CD4-positive, alpha-beta memory T cell (primary cell): ENCODE measurements at regions not wholly inside any gene's neighbourhood (a gene's known extent, or its start where the extent isn't known, plus 50 kb on each side); places are given as distances from the start of the nearest gene placed in this dataset.
"Not testable (repeated sequence)": the region's sequence is repeated elsewhere in the genome, so short reads cannot be mapped to it uniquely, and the experiment has no call there.

Experiments used
- CTCF ChIA-PET: fragments of 350-600 bp; sonication (Branson Sonifier 250); formaldehyde crosslinking; loops from one replicate; lab custom pipeline; 2021; ENCODE audit warnings: inconsistent platforms; ENCODE audit not compliant: partially characterized antibody; lab: Charles Lee
- POLR2A ChIA-PET: fragments of 350-600 bp; sonication (Branson Sonifier 250); formaldehyde crosslinking; loops from one replicate; lab custom pipeline; 2021; ENCODE audit not compliant: partially characterized antibody; lab: Charles Lee
- DNase-seq, 5 donors: peaks; one replicate each; pipeline versions ENCODE4 v3.0.0 to v3.0.0-alpha.2; 2020 to 2022; ENCODE audit warnings: mixed read lengths in 1 of 5
- H3K27ac ChIP-seq: one replicate; pipeline ENCODE4 v1.7.0; 2013; ENCODE audit warnings: low read depth, low read length
- H3K27me3 ChIP-seq: 2 replicates; pipeline ENCODE4 v1.7.0; 2013; ENCODE audit warnings: mild to moderate bottlenecking, low read length, moderate library complexity; ENCODE audit not compliant: insufficient read depth
- H3K36me3 ChIP-seq: 2 replicates; pipeline ENCODE4 v1.7.0; 2013; ENCODE audit warnings: mild to moderate bottlenecking, low read length, moderate library complexity; ENCODE audit not compliant: insufficient read depth
- H3K4me1 ChIP-seq: 2 replicates; pipeline ENCODE4 v1.7.0; 2013; ENCODE audit warnings: mild to moderate bottlenecking, low read length, moderate library complexity; ENCODE audit not compliant: insufficient read depth
- H3K4me3 ChIP-seq, 2 donors: one replicate each; pipeline ENCODE4 v1.7.0; 2013; ENCODE audit warnings: low read length in 2 of 2, mild to moderate bottlenecking in 1 of 2
- H3K9me3 ChIP-seq, 2 donors: one replicate each; pipeline ENCODE4 v1.7.0; 2013; ENCODE audit warnings: low read length in 2 of 2, control low read depth in 1 of 2; ENCODE audit not compliant: control insufficient read depth in 1 of 2
- H3K27ac Mint-ChIP-seq, 7 donors: one replicate each; pipeline ENCODE4 v1.8.0; 2020 to 2021; ENCODE audit warnings: mixed read lengths in 7 of 7, mild to moderate bottlenecking in 6 of 7, inconsistent platforms in 3 of 7, moderate library complexity in 3 of 7
- H3K27me3 Mint-ChIP-seq, 2 donors: one replicate each; pipeline ENCODE4 v1.8.0; 2020 to 2021; ENCODE audit warnings: mixed read lengths in 2 of 2
- H3K36me3 Mint-ChIP-seq, 2 donors: one replicate each; pipeline ENCODE4 v1.8.0; 2020 to 2021; ENCODE audit warnings: mixed read lengths in 2 of 2, inconsistent platforms in 1 of 2, mild to moderate bottlenecking in 1 of 2
- H3K4me1 Mint-ChIP-seq, 4 donors: one replicate each; pipeline ENCODE4 v1.8.0; 2020 to 2021; ENCODE audit warnings: mixed read lengths in 4 of 4, mild to moderate bottlenecking in 1 of 4
- H3K4me3 Mint-ChIP-seq, 8 donors: one replicate each; pipeline ENCODE4 v1.8.0; 2020 to 2021; ENCODE audit warnings: mixed read lengths in 8 of 8, mild to moderate bottlenecking in 7 of 8, moderate library complexity in 6 of 8, inconsistent platforms in 3 of 8
- H3K9me3 Mint-ChIP-seq, 8 donors: one replicate each; pipeline ENCODE4 v1.8.0; 2020 to 2021; ENCODE audit warnings: mixed read lengths in 8 of 8, mild to moderate bottlenecking in 5 of 8, inconsistent platforms in 3 of 8, moderate library complexity in 1 of 8
- intact Hi-C: fragments of 100-400 bp; cut with micrococcal nuclease; formaldehyde crosslinking; loops from one replicate; pipeline ENCODE4 v1.15.1; 2023

DNA sequence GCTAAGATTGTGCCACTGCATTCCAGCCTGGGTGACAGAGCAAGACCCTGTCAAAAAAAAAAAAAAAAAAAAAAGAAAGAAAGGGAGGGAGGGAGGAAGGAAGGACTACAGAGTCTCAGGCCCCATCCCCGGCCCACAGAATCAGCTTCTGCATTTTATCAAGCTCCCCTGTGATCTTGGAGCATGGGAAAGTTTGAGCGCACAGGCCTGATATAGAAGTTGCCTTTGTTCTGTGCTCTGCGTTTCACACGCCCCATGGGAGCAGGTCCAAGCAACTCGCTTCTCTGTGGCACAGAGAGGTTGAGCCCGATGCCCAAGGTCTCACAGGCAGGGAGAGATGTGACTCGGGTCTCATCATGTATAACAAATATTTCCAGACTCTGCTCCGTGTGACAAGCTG lies 101.8 kb downstream of the PHETA1 start:
- H3K36me3 ChIP-seq: no peaks in the 10 kb centered on the region
- no peaks in the 10 kb centered on the region for H3K4me1 ChIP-seq
- H3K27ac ChIP-seq: no peak overlapping the region
- H3K4me3 Mint-ChIP-seq: no peak overlapping the region
- CTCF ChIA-PET: no interaction called here
- POLR2A ChIA-PET: no interaction called here
- DNase-seq: no peak
- H3K27me3 ChIP-seq: no peaks in the 10 kb centered on the region
- intact Hi-C loops: no loop called here
- H3K4me3 ChIP-seq: no peak overlapping the region
- no peak overlapping the region for H3K27ac Mint-ChIP-seq
- no peaks in the 10 kb centered on the region for H3K9me3 Mint-ChIP-seq
- peaks cover 11 to 15% of the 10 kb centered on the region in 2 donors for H3K27me3 Mint-ChIP-seq
- peaks cover 0 to 2% (median under 1%) of the 10 kb centered on the region in 4 donors for H3K4me1 Mint-ChIP-seq
- H3K9me3 ChIP-seq: no peaks in the 10 kb centered on the region
- H3K36me3 Mint-ChIP-seq: no peaks in the 10 kb centered on the region

- H3K4me1 ChIP-seq: no peaks in the 10 kb centered on the region
- intact Hi-C loops: no loop called here
- H3K27ac Mint-ChIP-seq: peak overlapping the region in 1 of 7 donors; percentile 41
- H3K36me3 ChIP-seq: no peaks in the 10 kb centered on the region
- no peak for DNase-seq
- no peaks in the 10 kb centered on the region for H3K4me1 Mint-ChIP-seq
- peaks cover 8% of the 10 kb centered on the region in 2 donors for H3K27me3 Mint-ChIP-seq
- ChIA-PET CTCF (interaction anchor here (0.9 kb wide), 1 partner anchor 10 kb away, joined by 3 read pairs; no protein-coding TSS in a partner anchor), POLR2A (no interaction called here)
- no peak overlapping the region for H3K4me3 ChIP-seq
- H3K9me3 ChIP-seq: no peaks in the 10 kb centered on the region
- no peaks in the 10 kb centered on the region for H3K9me3 Mint-ChIP-seq
- no peak overlapping the region for H3K4me3 Mint-ChIP-seq
- H3K27ac ChIP-seq: no peak overlapping the region
- H3K27me3 ChIP-seq: no peaks in the 10 kb centered on the region
- no peaks in the 10 kb centered on the region for H3K36me3 Mint-ChIP-seq
Measured at GRCh38 chr12:111261911-111262676, 106.8 kb downstream of the PHETA1 start.

- H3K9me3 Mint-ChIP-seq: no peaks in the 10 kb centered on the region
Measured at GRCh38 chr12:111260732-111261131, 108.2 kb downstream of the PHETA1 start.

DNA sequence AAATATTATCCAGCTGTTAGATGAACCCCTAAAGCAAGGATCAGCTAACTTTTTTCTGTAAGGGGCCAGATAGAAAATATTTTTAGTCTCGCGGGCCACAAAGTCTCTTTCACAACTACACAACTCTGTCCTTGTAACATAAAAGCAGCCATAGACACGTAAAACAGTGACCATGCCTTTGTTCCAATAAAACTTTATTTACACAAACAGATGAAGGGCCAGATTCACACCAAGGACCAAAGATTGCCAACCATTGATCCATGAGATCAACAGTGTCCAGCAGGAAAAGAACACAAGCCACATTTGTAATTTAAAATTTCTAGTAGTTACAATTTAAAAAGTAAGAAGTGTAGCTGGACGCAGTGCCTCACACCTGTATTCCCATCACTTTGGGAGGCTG lies 109.7 kb downstream of the PHETA1 start:
- Histone ChIP-seq H3K27ac (no peak overlapping the region), H3K9me3 (no peaks in the 10 kb centered on the region), H3K36me3 (no peaks in the 10 kb centered on the region), H3K4me3 (no peak overlapping the region), H3K4me1 (no peaks in the 10 kb centered on the region), H3K27me3 (no peaks in the 10 kb centered on the region)
- Mint-ChIP-seq H3K9me3 (no peaks in the 10 kb centered on the region), H3K4me1 (no peaks in the 10 kb centered on the region), H3K27ac (no peak overlapping the region), H3K36me3 (no peaks in the 10 kb centered on the region), H3K27me3 (peaks cover 7 to 9% of the 10 kb centered on the region in 2 donors), H3K4me3 (no peak overlapping the region)
- no peak for DNase-seq
- ChIA-PET CTCF (interaction anchor here (1.2 kb wide), 1 partner anchor 39 kb away, joined by 3 read pairs; no protein-coding TSS in a partner anchor), POLR2A (no interaction called here)
- intact Hi-C loops: no loop called here

More at GRCh38 chr12:111260732-111261131, 108.2 kb downstream of the PHETA1 start:
- H3K4me3 ChIP-seq: no peak overlapping the region
- H3K36me3 ChIP-seq: no peaks in the 10 kb centered on the region
- H3K27me3 Mint-ChIP-seq: peaks cover 8 to 10% of the 10 kb centered on the region in 2 donors
- H3K9me3 ChIP-seq: no peaks in the 10 kb centered on the region
- DNase-seq: no peak
- no peaks in the 10 kb centered on the region for H3K4me1 ChIP-seq
- POLR2A ChIA-PET: no interaction called here
- no peak overlapping the region for H3K27ac ChIP-seq
- CTCF ChIA-PET: no interaction called here
- intact Hi-C loops: no loop called here
- H3K36me3 Mint-ChIP-seq: no peaks in the 10 kb centered on the region
- no peaks in the 10 kb centered on the region for H3K27me3 ChIP-seq
- no peak overlapping the region for H3K4me3 Mint-ChIP-seq
- no peak overlapping the region for H3K27ac Mint-ChIP-seq
- H3K4me1 Mint-ChIP-seq: no peaks in the 10 kb centered on the region

DNA sequence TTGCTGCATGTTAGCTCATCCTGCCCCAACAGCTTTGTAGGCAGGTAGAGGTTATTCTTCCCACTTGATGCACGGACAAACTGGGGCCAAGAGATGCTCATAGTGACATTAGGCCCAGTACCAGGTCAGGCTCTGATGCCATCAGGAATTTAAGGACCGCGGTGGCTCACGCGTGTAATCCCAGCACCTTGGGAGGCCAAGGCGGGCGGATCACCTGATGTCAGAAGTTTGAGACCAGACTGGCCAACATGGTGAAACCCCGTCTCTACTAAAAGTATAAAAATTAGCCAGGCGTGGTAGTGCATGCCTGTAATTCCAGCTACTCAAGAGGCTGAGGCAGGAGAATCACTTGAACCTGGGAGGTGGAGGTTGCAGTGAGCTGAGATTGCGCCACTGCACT lies 110.8 kb downstream of the PHETA1 start:
- H3K27me3 ChIP-seq, H3K9me3 Mint-ChIP-seq, H3K36me3 Mint-ChIP-seq, H3K36me3 ChIP-seq, DNase-seq, H3K27ac ChIP-seq, H3K9me3 ChIP-seq, H3K27ac Mint-ChIP-seq, H3K4me3 ChIP-seq, H3K4me3 Mint-ChIP-seq, intact Hi-C loops, CTCF ChIA-PET, H3K4me1 Mint-ChIP-seq, H3K4me1 ChIP-seq, POLR2A ChIA-PET: not testable (repeated sequence)
- H3K27me3 Mint-ChIP-seq: peaks cover 11 to 14% of the 10 kb centered on the region in 2 donors

DNA sequence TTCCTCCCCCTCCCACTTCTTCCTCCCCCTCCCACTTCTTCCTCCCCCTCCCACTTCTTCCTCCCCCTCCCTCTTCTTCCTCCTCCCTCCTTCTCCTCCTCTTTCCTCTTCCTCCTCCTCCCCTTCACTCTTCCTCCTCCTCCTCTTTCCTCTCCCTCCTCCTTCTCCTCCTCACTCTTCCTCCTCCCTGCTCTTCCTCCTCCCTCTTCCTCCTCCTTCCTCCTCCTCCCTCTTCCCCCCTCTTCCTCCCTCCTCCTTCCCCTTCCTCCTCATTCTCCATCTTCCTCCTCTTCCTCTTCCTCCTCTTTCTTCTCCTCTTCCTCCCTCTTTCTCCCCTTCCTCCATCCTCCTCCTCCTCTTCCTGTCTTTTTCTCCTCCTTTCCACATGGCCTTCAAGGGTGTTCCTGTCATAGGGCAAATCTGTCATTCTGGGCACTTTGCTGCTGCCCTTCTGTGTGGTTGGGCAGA lies 111.4 kb downstream of the PHETA1 start:
- H3K27ac Mint-ChIP-seq: peak overlapping the region in 2 of 7 donors; percentile 53 to 91
- no peaks in the 10 kb centered on the region for H3K9me3 ChIP-seq
- H3K36me3 ChIP-seq: no peaks in the 10 kb centered on the region
- POLR2A ChIA-PET: no interaction called here
- H3K36me3 Mint-ChIP-seq: no peaks in the 10 kb centered on the region
- intact Hi-C loops: no loop called here
- no peak overlapping the region for H3K4me3 ChIP-seq
- peaks cover 9 to 12% of the 10 kb centered on the region in 2 donors for H3K27me3 Mint-ChIP-seq
- no peak overlapping the region for H3K27ac ChIP-seq
- H3K27me3 ChIP-seq: no peaks in the 10 kb centered on the region
- no peaks in the 10 kb centered on the region for H3K4me1 Mint-ChIP-seq
- H3K9me3 Mint-ChIP-seq: no peaks in the 10 kb centered on the region
- DNase-seq: no peak
- no peaks in the 10 kb centered on the region for H3K4me1 ChIP-seq
- no peak overlapping the region for H3K4me3 Mint-ChIP-seq
- CTCF ChIA-PET: no interaction called here

DNA sequence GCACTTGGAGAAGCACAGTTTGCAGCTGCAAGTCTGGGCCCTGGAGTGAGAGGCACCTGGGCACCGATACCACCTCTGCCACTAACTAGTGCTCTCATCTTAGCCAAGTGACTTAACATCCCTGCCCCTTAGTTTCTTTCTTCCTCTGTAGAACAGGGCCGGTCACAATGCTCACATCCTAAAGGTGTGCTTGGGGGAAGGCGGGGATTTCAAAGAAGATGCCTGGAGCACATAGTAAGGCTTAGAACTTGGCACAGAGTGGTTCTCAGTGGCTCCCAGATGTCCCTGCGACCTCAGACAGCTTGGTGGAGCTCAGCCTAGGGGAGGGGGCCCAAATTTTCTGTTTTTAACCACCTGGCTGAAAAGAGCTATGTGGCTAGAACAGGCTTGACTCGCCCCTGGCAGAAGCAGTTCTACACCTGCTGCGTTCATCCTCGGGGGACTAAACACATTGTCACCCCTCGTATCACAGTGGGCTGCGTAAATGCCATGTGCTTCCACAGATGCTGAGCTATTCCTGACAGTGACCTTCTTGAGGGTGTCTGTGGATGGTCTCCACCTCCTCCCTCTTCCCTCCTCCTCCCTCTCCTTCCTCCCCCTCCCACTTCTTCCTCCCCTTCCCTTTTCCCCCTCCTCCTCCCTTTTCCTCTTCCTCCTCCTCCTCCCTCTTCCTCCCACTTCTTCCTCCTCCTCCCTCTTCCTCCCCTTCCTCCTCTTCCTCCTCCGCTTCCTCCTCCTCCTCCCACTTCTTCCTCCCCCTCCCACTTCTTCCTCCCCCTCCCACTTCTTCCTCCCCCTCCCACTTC lies 112.1 kb downstream of the PHETA1 start:
- Histone ChIP-seq H3K4me3 (no peak overlapping the region), H3K36me3 (no peaks in the 10 kb centered on the region)

More for the DNA sequence above, 112.1 kb downstream of the PHETA1 start:
- intact Hi-C loops: no loop called here
- H3K36me3 Mint-ChIP-seq: no peaks in the 10 kb centered on the region
- Histone ChIP-seq H3K9me3 (no peaks in the 10 kb centered on the region), H3K27me3 (no peaks in the 10 kb centered on the region), H3K4me1 (no peaks in the 10 kb centered on the region), H3K27ac (no peak overlapping the region)
- H3K4me1 Mint-ChIP-seq: no peaks in the 10 kb centered on the region
- CTCF ChIA-PET: no interaction called here
- H3K9me3 Mint-ChIP-seq: no peaks in the 10 kb centered on the region
- H3K27me3 Mint-ChIP-seq: peaks cover 9 to 10% of the 10 kb centered on the region in 2 donors
- no peak for DNase-seq
- H3K4me3 Mint-ChIP-seq: no peak overlapping the region
- POLR2A ChIA-PET: no interaction called here
- H3K27ac Mint-ChIP-seq: no peak overlapping the region
